LNCaP clone FGC (cell line): ENCODE measurements at regions not wholly inside any gene's neighbourhood (a gene's known extent, or its start where the extent isn't known, plus 50 kb on each side); places are given as distances from the start of the nearest gene placed in this dataset.

Source experiments
- DNase-seq: peaks from one replicate; pipeline ENCODE4 v3.0.0-alpha.2; 2011; ENCODE audit warnings: low read depth
- H3K4me3 ChIP-seq: 2 replicates; pipeline ENCODE4 v1.5.1; 2011; ENCODE audit warnings: mild to moderate bottlenecking, low read depth, low read length, control low read depth
- TF ChIP-seq, protein P1 (sequence below): IDR thresholded peaks from 2 replicates; pipeline ENCODE4 v1.5.1; 2012; ENCODE audit warnings: mild to moderate bottlenecking; ENCODE audit not compliant: control insufficient read depth, insufficient read depth; ENCODE audit errors: extremely low read depth

DNA sequence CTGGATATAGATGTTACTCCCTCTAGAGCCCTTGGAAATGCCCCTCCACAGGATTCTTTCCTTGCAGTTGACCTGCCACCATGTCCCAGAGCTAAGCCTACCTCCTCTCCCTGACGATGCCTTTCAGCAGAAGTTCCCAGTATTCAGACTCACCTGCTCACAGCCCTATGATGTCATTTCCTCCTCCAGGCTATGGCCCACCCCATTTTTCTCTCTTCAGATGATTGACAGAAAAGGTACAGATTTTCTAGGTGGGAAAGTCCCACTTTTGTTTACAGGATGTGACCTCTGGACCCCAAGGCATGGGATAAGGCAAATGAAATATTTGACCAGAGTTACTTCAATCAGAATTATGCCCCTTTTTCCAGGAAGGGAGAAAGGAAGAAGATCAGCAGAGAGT, 280.2 kb upstream of the PHYHIPL start:
- TF ChIP-seq, protein P1, sequence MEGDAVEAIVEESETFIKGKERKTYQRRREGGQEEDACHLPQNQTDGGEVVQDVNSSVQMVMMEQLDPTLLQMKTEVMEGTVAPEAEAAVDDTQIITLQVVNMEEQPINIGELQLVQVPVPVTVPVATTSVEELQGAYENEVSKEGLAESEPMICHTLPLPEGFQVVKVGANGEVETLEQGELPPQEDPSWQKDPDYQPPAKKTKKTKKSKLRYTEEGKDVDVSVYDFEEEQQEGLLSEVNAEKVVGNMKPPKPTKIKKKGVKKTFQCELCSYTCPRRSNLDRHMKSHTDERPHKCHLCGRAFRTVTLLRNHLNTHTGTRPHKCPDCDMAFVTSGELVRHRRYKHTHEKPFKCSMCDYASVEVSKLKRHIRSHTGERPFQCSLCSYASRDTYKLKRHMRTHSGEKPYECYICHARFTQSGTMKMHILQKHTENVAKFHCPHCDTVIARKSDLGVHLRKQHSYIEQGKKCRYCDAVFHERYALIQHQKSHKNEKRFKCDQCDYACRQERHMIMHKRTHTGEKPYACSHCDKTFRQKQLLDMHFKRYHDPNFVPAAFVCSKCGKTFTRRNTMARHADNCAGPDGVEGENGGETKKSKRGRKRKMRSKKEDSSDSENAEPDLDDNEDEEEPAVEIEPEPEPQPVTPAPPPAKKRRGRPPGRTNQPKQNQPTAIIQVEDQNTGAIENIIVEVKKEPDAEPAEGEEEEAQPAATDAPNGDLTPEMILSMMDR, result no peak
- no peak overlapping the region for H3K4me3 ChIP-seq
- DNase-seq, result no peak

DNA sequence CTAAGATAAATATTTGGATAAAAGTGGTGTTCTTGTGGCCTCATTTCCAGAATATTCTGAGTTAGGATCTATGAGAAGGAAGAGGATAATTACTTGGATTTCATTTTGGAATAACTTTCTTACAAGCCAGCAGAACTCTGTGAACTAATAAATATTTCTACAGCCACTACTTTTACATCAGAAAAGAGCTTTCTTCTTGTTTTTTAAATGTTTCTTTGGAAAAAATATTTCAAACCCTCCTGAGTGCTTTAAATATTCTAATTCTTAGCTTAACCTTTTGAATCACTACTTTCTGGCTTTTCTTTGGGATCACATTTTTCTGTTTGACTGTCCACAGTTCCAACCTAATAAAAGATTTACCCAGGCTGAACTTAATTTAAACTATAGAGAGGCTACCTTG, 279.2 kb upstream of the PHYHIPL start:
- DNase-seq, result no peak
- TF ChIP-seq, protein P1, result no peak
- H3K4me3 ChIP-seq, result no peak overlapping the region

DNA sequence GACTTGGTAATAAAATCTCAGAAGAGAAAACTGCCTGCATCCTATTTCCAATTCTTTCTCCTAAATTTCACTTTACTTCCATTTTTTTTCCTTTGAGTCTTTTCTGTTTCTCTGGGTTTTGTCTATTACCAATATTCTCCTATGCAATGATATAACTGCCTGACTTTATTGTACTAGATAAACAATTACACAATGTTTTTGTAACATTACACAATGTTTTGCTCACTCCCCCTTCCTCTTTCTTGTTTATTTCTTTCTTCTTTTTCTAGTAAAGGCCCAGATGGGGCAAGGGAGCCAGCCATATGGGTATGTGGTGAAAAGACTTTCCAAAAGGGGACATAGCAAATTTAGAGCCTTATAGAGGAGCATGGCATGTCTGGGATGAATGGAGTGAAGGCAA, 278.7 kb upstream of the PHYHIPL start:
- H3K4me3 ChIP-seq, result no peak overlapping the region
- TF ChIP-seq, protein P1, result no peak
- no peak for DNase-seq

DNA sequence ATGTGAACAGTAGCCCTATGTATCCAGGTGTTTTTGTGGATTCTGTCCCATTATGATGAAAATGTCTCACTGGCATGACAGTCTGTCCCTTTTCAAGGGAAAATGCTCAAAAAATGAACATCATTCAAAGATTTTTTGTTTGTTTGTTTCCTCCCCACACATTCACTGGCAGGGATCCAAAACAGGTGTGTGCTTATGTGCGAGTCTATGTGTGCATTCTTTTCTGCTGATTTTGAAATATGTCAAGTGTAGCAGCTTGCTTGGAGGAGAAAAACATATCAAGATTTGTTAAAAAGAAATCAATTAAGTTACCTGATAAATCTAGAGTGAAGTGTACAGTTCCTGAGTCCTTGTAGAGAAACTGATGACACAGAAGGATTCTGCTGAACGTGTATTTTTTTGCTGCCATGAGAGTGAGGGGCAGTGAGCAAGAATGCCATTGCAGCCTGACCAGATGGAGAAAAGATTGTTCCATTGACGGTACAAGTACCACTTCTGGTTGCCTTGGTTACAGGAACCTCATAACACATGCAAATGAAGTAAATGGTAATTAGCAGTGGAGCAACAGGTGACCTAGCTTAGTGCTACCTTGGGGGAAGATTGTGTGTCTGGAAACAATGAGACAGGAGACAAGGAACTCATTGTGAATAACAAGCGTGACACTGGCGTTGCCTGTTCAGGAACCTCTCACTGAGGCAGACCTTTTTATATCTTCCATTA, 277.4 kb upstream of the PHYHIPL start:
- no peak for DNase-seq
- TF ChIP-seq, protein P1, result no peak
- H3K4me3 ChIP-seq, result no peak overlapping the region

DNA sequence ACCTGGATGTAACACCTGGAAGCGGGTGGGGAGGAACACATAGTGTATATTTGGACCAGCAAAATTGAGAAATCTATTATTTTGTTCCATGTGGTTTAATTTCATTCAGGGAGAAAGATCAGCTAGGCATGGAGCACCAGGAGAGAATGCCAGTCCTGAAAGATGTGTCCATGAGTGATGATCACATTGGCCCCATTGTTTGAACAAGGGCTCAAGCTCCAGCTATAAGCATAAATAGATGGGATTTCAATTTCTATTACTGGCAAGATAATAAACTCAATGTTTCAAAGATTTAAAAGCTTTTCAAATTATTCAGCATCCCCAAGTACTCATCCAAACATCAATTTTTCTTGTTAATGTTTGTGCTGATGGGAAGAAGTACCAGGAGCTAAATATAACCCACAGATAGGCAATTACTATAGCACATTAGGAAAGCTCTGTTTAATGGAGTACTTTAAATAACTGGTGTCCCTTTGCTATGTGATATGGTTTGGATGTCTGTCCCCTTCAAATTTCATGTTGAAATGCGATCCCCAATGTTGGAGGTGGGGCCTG, 275.3 kb upstream of the PHYHIPL start:
- DNase-seq, result no peak
- TF ChIP-seq, protein P1, result no peak

DNA sequence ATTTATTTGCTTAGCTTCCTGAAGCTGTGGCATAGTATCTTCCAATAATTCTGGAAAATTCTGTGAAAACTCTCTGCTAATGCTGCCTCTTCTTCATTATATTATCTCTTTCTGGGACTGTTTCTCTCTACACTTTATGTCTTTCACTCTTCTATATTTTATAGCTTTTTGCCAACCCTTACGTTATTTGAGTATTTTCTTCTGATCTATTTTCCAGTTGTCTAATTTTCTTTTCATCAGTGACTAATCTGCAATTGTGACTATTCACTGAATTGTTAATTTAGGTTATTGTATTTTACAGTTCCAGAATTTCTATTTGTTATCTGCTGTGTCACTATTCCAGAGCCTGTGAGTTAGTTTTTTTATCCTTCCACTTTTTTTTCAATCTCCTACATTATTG, 273.4 kb upstream of the PHYHIPL start:
- no peak overlapping the region for H3K4me3 ChIP-seq
- TF ChIP-seq, protein P1, result no peak
- no peak for DNase-seq

More for the DNA sequence above, 275.3 kb upstream of the PHYHIPL start:
- H3K4me3 ChIP-seq, result no peak overlapping the region

DNA sequence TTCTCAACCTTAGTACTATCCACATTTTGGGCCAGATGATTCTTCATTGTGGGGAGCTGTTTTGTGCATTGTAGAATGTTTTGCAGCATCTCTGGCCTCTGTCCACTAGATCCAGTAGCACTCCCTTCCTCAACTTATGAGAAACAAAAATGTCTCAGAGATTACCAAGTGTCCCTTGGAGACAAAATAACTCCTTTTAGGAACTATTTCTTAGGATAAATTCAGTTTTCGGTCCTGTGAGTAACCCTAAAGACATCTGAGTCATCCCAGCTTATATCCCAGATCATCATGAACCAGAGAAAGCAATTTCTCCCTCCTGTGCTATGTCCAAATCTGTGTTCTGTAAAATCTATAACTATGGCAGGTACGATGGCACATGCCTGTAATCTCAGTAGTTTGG, 266.6 kb upstream of the PHYHIPL start:
- no peak overlapping the region for H3K4me3 ChIP-seq
- DNase-seq, result no peak
- TF ChIP-seq, protein P1, result no peak
